GM21447 (cell line): ENCODE measurements at regions not wholly inside any gene's neighbourhood (a gene's known extent, or its start where the extent isn't known, plus 50 kb on each side); places are given as distances from the start of the nearest gene placed in this dataset.
"Not testable (repeated sequence)": the region's sequence is repeated elsewhere in the genome, so short reads cannot be mapped to it uniquely, and the experiment has no call there.

Experiments
- ATAC-seq: cut with Tn5 transposase; IDR thresholded peaks from one replicate; pipeline ENCODE4 v1.9.1; 2021; ENCODE audit not compliant: unreplicated experiment

DNA sequence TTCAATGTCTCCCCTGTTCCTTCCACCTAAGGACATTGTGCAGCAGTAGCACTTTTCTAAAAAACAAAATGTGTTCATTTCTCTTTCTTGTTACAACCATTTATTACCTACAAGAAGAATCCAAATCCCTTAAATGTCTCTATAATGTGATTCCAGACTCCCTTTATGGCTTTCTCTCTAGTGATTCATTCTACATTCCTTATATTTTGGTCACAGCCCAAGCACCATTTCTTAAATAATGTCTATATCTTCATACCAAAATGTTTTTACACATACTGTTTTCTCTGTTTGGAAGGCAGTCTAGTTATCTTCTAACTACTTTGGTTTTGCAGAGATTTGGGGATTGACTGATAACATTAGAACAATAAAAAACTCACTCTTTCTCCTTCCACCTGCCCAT lies 1037.3 kb upstream of the FLRT2 start:
- ATAC-seq, result no peak

DNA sequence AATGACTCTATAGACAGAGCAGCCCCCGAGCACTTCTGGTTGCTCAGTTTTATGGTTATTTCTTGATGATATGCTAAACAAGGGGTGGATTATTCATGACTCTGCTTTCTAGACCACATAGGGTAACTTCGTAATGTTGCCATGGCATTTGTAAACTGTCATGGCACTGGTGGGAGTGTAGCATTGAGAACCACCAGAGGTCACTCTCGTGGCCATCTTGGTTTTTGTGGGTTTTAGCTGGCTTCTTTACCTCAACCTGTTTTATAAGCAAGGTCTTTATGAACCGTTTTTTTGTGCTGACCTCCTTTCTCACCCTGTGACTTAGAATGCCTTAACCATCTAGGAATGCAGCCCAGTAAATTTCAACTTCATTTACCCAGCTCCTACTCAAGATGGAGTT lies 1036.2 kb upstream of the FLRT2 start:
- no peak for ATAC-seq

DNA sequence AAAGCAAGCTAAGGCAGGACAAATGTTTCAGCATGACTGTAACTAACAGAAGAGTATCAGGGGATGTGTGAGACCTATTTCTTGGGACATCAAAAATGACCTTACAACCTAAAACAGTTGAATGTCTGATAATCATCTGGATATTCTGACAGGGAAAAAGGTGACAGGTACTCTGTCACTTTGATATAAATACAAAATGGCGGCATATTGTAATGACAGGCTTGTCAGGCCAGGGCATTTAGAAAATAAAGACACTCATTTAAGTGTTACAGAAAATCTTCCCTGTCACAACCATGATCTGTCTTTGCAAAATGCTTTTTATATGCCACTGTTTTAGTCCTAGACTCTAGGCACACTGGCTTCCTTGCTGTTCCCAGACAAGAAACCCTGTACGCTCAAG lies 1033.3 kb upstream of the FLRT2 start:
- ATAC-seq, result no peak

DNA sequence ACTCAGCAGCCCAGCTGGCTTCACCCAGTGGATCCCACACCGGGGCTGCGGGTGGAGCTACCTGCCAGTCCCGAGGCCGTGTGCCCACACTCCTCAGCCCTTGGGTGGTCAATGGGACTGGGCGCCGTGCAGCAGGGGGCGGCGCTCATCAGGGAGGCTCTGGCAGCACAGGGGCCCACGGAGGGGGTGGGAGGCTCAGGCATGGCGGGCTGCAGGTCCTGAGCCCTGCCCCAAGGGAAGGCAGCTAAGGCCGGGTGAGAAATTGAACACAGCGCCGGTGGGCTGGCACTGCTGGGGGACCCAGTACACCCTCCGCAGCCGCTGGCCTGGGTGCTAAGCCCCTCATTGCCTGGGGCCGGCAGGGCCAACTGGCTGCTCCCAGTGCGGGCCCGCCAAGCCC lies 1017.1 kb upstream of the FLRT2 start:
- not testable (repeated sequence) for ATAC-seq

DNA sequence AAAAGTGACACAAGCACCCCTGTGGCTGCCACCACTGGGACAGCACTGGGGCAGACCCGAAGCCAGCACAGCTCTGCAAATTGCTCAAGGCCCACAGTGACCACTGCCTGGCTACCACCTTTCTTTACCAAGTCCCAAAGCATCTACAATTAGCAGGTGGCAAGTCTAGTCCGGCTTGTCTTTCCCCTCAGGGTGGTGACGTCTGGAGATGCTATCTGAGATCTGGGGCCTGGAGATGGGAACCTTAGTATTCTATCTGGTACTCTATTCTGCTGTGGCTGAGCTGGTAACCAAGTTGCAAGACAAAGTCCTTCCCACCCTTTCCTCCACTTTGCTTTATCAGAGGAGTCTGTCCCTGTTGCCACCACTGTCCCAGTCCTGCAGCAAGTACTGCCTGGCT lies 1010.1 kb upstream of the FLRT2 start:
- ATAC-seq, result no peak

DNA sequence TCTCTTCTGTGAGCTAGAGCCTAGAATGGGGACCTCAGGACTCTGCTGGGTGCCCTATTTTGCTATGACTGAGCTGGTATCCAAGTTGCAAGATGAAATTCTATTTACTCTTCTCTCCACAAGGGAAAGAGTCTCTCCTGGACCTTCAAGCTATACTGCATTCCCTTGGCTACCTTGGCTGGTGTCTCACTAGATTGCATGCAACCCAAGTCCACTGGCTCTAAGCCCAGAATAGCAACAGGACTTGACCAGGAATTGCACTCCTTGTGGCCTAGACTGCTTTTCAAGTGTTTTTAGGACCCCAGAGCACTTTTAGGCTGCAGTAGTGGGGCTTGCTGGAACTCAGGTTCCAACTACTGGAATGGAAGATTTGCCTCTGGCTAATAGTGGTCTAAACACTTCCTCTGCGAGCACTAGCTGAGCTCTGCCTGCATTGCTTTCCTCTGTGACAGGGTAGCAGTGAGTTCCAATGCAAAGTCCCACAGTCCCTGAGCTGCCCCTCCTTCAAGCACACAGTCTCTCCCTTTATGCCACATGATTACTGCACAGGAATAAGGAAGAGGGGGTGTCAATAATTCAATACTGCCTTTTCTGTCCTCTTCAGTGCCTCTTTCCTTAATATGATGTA lies 1009.1 kb upstream of the FLRT2 start:
- no peak for ATAC-seq

DNA sequence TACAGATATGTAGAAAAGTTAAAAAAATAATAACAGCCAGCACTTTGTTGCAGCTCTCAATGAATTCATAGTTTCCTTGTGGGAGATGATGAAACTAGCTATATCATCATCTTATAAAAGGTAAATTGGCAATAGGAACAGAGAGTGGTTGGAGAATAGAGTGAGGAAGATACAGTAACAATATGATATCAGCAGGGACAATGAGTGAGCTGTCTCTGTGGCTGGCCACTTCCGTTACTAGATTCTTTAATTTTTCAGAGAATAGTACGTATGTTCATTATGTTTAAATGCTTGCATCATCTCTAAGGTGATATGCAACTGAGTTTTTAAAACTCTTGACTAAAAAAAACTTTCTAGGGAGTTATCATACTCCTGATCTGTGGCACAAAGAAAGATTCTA lies 1006.2 kb upstream of the FLRT2 start:
- ATAC-seq, result no peak

DNA sequence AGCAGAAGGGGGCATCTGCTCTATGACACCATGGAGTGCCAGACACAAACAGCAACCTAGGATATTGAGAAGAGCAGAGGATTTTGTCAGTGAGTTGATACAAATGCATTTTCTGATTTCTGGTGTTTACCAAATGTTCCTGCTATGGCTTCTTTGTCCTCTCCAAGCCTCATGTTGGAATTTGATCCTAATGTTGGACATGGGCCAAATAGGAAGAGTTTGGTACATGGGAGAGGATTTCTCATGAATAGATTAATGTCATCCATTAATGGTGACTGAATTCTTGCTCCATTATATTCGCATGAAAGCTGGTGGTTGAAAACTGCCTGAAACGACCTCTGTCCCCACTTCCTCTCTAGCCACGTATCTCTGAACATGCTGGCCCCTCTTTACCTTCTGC lies 1002.2 kb upstream of the FLRT2 start:
- no peak for ATAC-seq

DNA sequence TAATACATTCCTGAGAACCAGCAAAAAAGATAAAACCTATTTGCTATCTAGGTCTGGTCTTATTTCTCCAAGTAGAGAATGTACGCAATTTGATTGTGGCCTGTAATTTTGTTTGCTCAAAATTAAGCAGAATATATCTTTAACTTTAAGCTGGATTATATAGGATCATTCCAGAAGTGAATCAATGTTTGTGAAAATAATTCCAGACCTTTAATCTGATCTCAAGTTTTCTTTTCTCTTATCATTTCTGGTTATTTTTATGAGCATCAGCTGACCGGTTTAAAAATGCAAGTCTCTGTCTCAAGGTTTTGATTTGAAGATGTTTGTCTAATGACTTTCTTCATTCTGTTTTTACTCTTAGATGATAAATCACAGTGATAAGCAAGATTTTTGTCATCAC lies 997.9 kb upstream of the FLRT2 start:
- ATAC-seq, result no peak

DNA sequence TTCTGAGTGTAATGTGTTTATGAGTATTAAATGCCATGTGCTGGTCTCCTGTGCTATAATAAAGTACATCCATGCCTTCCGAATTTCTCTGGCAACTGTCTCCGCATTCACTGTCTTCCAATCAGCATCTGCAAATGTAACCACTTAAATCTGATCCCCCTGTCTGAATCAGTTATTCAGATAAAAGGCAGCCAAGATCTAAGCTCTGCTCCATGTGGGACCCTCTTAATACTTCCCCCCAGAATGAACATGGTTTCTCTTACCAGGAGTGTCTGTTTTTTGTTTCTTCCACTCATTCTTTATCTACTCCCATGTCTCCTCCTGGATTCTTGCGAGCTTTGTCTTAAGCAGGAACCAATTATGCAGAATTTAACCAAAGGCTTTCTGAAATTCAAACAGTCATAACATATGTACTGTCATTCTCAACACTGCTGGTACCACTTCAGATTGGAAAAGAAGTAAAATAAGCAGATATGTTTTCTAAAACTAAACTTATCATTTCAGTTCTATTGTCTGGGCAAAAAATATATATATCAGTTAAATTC lies 996.7 kb upstream of the FLRT2 start:
- no peak for ATAC-seq

DNA sequence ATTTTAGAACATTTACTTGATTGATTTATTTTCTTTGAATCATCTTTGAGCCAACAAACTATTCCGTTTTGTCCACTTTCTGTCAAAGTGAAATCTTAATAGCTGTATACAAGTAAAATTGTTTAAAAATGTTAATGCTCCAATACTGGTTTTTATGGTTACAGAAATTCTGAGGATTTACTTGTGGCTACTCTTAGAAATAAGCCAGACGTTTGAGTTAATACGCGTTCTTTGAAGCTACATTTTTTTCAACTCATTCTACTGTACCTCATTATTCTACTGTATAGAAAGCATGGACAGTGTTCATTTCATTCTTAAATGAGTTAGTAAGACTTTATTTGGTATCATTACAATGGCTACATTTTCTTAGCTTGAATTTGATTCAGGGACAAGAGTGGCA lies 996.2 kb upstream of the FLRT2 start:
- ATAC-seq, result no peak

DNA sequence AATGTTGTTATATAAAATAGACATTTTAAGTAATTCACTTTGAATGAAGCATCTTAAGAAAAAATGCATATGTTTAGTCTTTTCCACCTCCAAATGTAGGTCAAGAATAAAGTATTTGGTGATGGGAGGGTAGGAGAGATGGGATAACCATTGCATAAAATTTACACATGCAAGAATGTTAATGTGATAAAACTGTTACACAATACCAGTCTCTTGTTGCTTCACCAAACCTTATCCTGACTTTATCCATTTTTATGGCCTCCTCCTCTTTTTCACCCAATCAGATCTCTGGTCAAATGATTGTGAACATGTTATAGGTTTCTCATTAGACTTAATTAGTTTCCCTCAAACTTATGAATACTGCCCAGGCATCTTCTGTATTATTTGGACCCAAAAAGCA lies 994.5 kb upstream of the FLRT2 start:
- no peak for ATAC-seq

DNA sequence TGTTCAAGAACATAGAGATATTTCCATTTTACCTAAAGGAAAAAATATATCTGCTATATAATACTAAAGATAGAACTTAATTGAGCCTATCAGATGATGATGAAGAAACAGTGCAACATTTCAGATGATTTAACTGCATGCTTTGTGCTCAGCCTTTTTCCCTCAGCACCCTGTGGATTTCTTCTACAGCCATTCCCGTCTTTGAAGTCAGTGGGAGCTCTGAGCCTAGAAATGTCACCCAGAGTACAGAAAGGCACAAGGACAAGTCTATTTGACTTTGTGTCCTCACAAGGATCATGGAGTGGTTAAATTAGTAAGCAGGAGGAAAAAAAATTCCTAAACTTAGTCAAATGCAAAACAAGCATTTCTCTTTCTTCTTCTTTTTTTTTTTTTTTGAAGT lies 994.0 kb upstream of the FLRT2 start:
- ATAC-seq, result no peak

DNA sequence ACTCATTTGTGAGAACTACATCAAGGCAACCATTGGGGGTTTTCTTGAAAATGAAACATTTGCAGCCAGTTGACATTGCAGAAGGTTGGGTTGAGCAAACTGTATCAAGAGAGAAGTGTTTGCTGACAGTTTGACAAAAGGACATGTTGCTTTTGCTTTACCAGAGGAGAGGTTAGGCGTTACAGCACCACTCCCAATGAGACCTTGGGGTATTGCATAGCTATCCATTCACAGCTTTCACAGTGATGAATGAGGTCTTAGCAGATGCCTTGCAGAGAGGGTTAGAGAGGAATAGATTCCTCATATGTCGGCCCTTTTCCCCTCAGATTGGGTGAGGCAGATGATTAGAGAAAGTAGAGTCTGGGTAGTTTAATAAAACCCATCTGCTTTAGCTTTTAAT lies 988.9 kb upstream of the FLRT2 start:
- ATAC-seq, result no peak

DNA sequence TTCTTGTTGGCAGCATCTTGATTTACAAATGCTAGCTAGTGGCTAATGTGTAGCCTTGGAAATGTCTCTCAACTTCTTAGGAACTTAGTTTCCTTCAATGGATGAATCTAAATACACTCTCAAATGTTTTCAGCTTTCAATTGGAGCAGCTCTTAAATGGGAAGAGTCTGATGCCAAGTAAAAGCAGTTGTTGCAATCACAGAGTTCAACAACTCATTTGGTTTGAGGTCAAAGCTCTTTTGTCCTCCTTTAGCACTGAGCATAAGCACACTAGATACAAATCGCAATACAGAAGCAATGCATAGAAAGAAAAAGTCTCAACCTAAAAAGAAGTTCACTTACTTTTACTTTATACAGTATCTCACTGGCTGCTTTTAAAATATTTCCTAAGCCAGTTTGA lies 986.1 kb upstream of the FLRT2 start:
- no peak for ATAC-seq

DNA sequence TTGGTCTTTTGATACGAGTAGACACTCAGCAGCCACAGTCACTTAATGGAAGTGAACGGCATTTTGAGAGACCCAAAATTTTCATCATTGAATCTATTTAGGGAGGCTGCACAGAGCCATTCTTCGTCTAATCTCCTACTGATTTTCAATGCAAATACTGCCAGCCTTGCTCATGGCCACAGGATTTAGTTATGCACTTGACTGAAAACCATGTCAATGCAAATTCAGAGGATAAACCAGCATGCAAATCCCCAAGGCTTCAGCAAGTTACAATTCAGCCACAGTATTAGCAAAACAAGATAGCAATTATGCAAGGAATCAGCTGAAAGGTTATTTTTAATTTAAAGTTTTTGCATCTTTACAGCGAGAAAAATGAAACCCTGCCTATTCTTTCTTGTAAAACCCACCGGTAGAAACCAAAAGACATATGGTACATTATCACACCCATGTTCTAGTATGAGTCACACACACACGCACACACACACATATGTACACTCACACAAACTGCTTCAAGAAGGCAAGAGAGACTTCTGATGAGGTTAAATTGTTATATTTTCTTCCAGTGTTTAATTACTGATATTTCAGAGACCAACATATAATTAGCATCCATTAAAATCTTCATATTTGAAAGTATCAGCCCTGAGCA lies 985.3 kb upstream of the FLRT2 start:
- no peak for ATAC-seq

DNA sequence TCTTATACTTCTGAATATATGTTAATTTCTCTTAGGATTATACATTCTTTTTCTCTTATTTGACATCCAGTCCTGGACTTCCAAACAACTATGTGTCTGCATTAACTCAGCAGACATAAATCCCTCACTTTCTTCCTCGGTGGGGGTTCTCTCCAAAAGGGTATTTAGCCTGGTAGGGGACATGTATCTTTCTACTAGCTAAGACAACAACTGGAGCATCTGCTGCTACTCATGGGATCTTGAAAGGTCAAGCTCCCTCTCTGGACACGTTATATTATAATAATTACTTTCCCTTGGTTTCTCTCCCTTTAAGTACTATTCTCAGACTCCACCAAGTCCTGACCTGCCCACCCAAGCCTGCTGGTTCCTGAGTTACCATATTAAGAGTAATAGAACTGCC lies 983.7 kb upstream of the FLRT2 start:
- no peak for ATAC-seq

DNA sequence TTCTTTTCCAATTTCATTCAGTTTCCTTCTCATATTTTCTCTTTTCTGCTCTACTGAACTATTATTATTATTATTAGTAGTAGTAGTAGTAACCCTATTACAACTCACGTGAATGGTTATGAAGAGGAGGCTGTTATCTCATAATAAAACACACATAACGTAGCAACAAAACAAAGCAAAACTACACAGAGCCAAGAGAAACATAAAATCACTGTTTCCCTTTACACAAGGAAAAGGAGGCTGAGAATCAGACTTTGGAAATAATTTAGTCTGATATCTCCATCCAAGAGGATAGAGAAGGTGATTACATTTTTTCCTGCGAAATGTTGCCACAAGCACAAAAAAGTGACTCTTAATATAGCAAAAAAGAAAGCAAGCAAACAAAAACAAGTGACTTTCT lies 975.8 kb upstream of the FLRT2 start:
- ATAC-seq, result no peak

DNA sequence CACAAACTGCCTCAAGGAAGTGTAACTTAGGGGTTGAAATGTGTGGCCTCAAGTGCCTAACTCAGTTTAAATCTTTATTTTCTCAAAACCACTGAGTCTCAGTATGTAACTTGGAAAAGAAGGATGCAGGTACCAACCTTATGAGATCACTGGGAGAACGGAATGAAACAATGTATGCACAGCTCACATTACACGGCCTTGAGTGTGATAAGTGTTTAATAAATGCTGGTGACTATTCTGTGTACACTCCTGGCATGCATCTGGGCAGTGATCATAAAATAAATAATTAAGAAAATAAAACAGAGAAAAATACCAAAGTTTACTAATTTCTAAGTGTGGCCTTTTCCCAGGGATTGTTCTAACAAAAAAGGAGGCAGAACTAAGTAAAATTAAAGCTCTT lies 974.5 kb upstream of the FLRT2 start:
- no peak for ATAC-seq

DNA sequence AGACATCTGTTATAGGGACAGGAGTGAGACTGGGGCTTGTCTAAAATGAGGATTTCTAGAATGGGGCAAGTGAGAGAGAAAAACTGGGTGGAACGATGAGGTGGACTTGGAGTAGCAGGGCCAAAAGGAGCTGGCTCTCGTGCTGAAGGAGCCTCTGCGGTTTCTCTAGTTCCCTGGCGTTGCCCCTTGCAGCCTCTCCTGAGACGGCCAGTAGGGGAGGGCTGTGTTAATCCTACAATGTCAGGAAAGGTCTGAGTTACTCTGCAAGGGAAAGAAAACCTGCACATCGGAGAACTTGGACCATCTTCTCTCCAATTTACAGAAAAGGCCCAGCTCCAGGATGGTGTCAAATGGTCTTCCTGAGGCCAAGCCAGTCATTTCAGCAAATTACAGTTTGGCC lies 963.8 kb upstream of the FLRT2 start:
- ATAC-seq, result no peak

DNA sequence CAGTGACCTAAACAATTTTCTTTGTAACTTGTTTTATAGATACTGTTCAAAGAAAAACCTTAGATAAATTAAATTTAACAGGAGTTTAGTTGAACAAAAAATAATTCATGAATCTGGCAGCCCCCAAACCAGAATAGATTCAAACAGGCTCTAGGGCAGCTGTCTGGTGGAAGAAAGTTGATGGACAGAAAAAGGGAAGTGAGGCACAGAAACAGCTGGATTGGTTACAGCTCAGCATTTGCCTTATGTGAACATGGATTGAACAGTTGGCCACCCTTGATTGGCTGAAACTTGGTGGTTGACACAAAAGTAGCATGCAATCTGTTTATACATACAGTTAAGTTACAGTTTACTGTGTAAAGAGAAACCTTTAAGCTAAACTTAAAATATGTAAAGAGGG lies 954.3 kb upstream of the FLRT2 start:
- no peak for ATAC-seq

DNA sequence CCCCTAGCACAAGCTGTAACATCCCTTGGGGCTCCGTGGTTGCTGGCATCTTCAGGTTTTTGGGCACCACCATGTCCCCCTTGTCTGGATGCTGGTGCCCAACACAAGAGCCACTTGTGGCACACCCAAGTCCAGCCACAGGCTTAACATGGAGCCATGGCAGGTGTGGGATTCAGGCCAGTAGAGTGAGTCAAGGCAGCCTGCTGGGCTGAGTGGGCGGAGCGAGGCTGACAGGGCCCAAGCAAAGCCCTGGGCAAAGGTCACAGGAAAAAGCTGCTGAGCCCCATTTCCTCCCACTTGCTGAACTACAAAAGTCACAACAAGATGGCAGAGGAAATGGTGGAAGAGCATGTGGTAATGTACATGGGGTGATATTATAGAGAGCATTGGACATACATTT lies 950.7 kb upstream of the FLRT2 start:
- no peak for ATAC-seq

DNA sequence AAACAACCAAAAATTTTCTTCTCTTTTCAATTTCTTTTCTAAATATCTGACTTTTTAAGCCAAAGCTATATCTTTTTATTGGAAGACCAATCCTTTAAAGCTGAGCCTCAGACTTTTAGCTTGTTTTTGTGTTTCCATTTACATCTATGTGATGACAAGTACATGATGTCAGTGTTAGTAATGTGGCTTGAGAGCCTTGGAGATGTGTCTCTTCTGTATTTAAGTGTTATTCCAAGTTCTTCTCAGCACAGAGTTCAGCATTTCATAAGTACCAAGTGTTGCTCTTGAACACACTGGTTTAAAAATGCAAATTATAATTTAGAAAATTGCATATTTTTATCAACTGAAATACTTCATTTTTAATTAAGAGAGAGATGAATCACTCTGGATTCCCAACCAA lies 948.9 kb upstream of the FLRT2 start:
- no peak for ATAC-seq
